GM23338 (cell line): ENCODE measurements at regions not wholly inside any gene's neighbourhood (a gene's known extent, or its start where the extent isn't known, plus 50 kb on each side); places are given as distances from the start of the nearest gene placed in this dataset.

ENCODE experiments used
- ATAC-seq: fragments of 200-7000 bp; cut with Tn5 transposase; 3 replicates; pipeline ENCODE4 v1.9.1; 2020
- DNase-seq: peaks from one replicate; pipeline ENCODE4 v3.0.0-alpha.2; 2015; ENCODE audit warnings: low spot score
- H2AFZ ChIP-seq: fragments of 200-600 bp; sonication (generic); 2 replicates; pipeline ENCODE4 v1.8.0; 2016; ENCODE audit warnings: antibody characterized with exemption, mild to moderate bottlenecking, moderate library complexity
- H3F3A ChIP-seq: fragments of 200-600 bp; sonication (generic); replicated peaks from 2 replicates; pipeline ENCODE4 v1.8.0; 2017; ENCODE audit warnings: antibody characterized with exemption, mixed run types, low read depth
- H3K27ac ChIP-seq: fragments of 200-600 bp; sonication (generic); 2 replicates; pipeline ENCODE4 v1.6.1; 2016; ENCODE audit warnings: low read depth
- H3K27me3 ChIP-seq: fragments of 200-600 bp; sonication (generic); 2 replicates; pipeline ENCODE4 v1.8.0; 2016; ENCODE audit warnings: mild to moderate bottlenecking, mixed run types, moderate library complexity; ENCODE audit not compliant: insufficient read depth
- H3K36me3 ChIP-seq: fragments of 200-600 bp; sonication (generic); 2 replicates; pipeline ENCODE4 v1.8.0; 2016; ENCODE audit warnings: mild to moderate bottlenecking; ENCODE audit not compliant: insufficient read depth
- H3K4me1 ChIP-seq: fragments of 200-600 bp; sonication (generic); 2 replicates; pipeline ENCODE4 v1.8.0; 2016; ENCODE audit warnings: mild to moderate bottlenecking, moderate library complexity; ENCODE audit not compliant: insufficient read depth
- H3K4me2 ChIP-seq: fragments of 200-600 bp; sonication (generic); 2 replicates; pipeline ENCODE4 v1.7.1; 2017; ENCODE audit warnings: mixed run types
- H3K4me3 ChIP-seq: fragments of 200-600 bp; sonication (generic); 2 replicates; pipeline ENCODE4 v1.6.1; 2016; ENCODE audit warnings: mixed run types
- H3K79me2 ChIP-seq: fragments of 200-600 bp; sonication (generic); replicated peaks from 2 replicates; pipeline ENCODE4 v1.8.0; 2017; ENCODE audit warnings: mild to moderate bottlenecking; ENCODE audit not compliant: insufficient read depth
- H3K9me2 ChIP-seq: fragments of 200-600 bp; sonication (generic); 2 replicates; pipeline ENCODE4 v1.8.0; 2017; ENCODE audit not compliant: insufficient read depth
- H4K20me1 ChIP-seq: fragments of 200-600 bp; sonication (generic); replicated peaks from 2 replicates; pipeline ENCODE4 v1.8.0; 2017; ENCODE audit warnings: mild to moderate bottlenecking; ENCODE audit not compliant: insufficient read depth
- H3K27ac Mint-ChIP-seq: 2 replicates; pipeline ENCODE4 v1.8.0; 2020; ENCODE audit warnings: inconsistent platforms, mild to moderate bottlenecking, moderate library complexity, mixed read lengths
- H3K27me3 Mint-ChIP-seq: 3 replicates; pipeline ENCODE4 v1.8.0; 2022; ENCODE audit warnings: low read depth, mild to moderate bottlenecking, moderate library complexity, mixed read lengths, inconsistent platforms; ENCODE audit not compliant: insufficient read depth, poor library complexity
- H3K36me3 Mint-ChIP-seq: 3 replicates; pipeline ENCODE4 v1.8.0; 2021; ENCODE audit warnings: low read depth, mild to moderate bottlenecking, inconsistent platforms, moderate library complexity, mixed read lengths
- H3K4me1 Mint-ChIP-seq: 3 replicates; pipeline ENCODE4 v1.8.0; 2020; ENCODE audit warnings: mild to moderate bottlenecking, inconsistent platforms, mixed read lengths
- H3K4me3 Mint-ChIP-seq: 3 replicates; pipeline ENCODE4 v1.8.0; 2021; ENCODE audit warnings: moderate library complexity, mild to moderate bottlenecking, inconsistent platforms, mixed read lengths
- H3K9me3 Mint-ChIP-seq: 3 replicates; pipeline ENCODE4 v1.8.0; 2020; ENCODE audit warnings: moderate library complexity, mild to moderate bottlenecking, inconsistent platforms, mixed read lengths
- CTCF ChIP-seq, 2 experiments: fragments of 200-600 bp in 1 of 2; sonication (generic) in 1 of 2; conservative IDR thresholded peaks; 2 replicates each; pipeline versions ENCODE4 v1.5.1 to v1.6.1; 2016 to 2017; ENCODE audit warnings: antibody characterized with exemption in 2 of 2, low read depth in 2 of 2, mild to moderate bottlenecking in 2 of 2, moderate library complexity in 1 of 2
- EZH2 ChIP-seq: fragments of 200-600 bp; sonication (generic); IDR thresholded peaks from one replicate; pipeline ENCODE4 v1.8.0; 2017; ENCODE audit warnings: antibody characterized with exemption, mild to moderate bottlenecking, low read depth; ENCODE audit not compliant: unreplicated experiment
- EZH2phosphoT487 ChIP-seq: fragments of 200-600 bp; sonication (generic); IDR thresholded peaks from one replicate; pipeline ENCODE4 v1.8.1; 2018; ENCODE audit warnings: antibody characterized with exemption; ENCODE audit not compliant: unreplicated experiment
- POLR2AphosphoS5 ChIP-seq: IDR thresholded peaks from 2 replicates; pipeline ENCODE4 v1.6.1; 2016; ENCODE audit warnings: antibody characterized with exemption, low read depth
- REST ChIP-seq: IDR thresholded peaks from one replicate; pipeline ENCODE4 v1.6.1; 2018; ENCODE audit warnings: antibody characterized with exemption; ENCODE audit not compliant: unreplicated experiment
- STAT1 ChIP-seq: IDR thresholded peaks from one replicate; pipeline ENCODE4 v1.6.1; 2016; ENCODE audit warnings: antibody characterized with exemption; ENCODE audit not compliant: unreplicated experiment
- ZNF114 ChIP-seq: fragments of 250-450 bp; sonication (Bioruptor Pico); IDR thresholded peaks from 2 replicates; pipeline ENCODE4 v1.5.0; 2020; ENCODE audit warnings: mild to moderate bottlenecking, moderate library complexity
- ZNF462 ChIP-seq: fragments of 250-450 bp; sonication (Bioruptor Pico); IDR thresholded peaks from 2 replicates; pipeline ENCODE4 v1.5.0; 2020; ENCODE audit warnings: mild to moderate bottlenecking, moderate library complexity
- TF ChIP-seq, protein P1 (sequence below): IDR thresholded peaks from 2 replicates; pipeline ENCODE4 v1.6.1; 2016; ENCODE audit warnings: antibody characterized with exemption

GRCh38 chr10:43929122-43929521 lies 280.4 kb upstream of the ZNF32 start (continued):
- TF ChIP-seq ZNF462 (CRISPR knock-in tag) (no peak), EZH2phosphoT487 (no peak), CTCF (conservative IDR thresholded peaks at IDR 0.05; ENCODE audit: low read depth in 2 of 2) (no peak)

GRCh38 chr10:43928425-43928968 lies 279.8 kb upstream of the ZNF32 start:
- Mint-ChIP-seq H3K36me3 (no peaks in the 10 kb centered on the region; the same call in 2 of the 3 replicates), H3K27ac (no peak overlapping the region), H3K9me3 (no peaks in the 10 kb centered on the region; the same call in none of the 3 replicates), H3K4me1 (peaks cover 8% of the 10 kb centered on the region; the same call in 1 of the 3 replicates), H3K4me3 (no peak overlapping the region), H3K27me3 (peaks cover 9% of the 10 kb centered on the region)
- Histone ChIP-seq H4K20me1 (no peaks in the 10 kb centered on the region), H3K79me2 (no peaks in the 10 kb centered on the region), H3K36me3 (no peaks in the 10 kb centered on the region), H3K9me2 (peaks cover 15% of the 10 kb centered on the region; the same call in 1 of the 2 replicates), H3F3A (no peaks in the 10 kb centered on the region), H3K4me3 (no peak overlapping the region), H3K27ac (no peak overlapping the region), H3K4me2 (no peak overlapping the region), H3K27me3 (no peaks in the 10 kb centered on the region), H2AFZ (no peak overlapping the region), H3K4me1 (peaks cover 8% of the 10 kb centered on the region)
- ATAC-seq (no peak), DNase-seq (no peak)
- TF ChIP-seq POLR2AphosphoS5: no peak
- TF ChIP-seq, protein P1, sequence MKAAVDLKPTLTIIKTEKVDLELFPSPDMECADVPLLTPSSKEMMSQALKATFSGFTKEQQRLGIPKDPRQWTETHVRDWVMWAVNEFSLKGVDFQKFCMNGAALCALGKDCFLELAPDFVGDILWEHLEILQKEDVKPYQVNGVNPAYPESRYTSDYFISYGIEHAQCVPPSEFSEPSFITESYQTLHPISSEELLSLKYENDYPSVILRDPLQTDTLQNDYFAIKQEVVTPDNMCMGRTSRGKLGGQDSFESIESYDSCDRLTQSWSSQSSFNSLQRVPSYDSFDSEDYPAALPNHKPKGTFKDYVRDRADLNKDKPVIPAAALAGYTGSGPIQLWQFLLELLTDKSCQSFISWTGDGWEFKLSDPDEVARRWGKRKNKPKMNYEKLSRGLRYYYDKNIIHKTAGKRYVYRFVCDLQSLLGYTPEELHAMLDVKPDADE: no peak
- TF ChIP-seq STAT1: no peak
- TF ChIP-seq CTCF (conservative IDR thresholded peaks at IDR 0.05; ENCODE audit: low read depth in 2 of 2): no peak
- no peak for TF ChIP-seq ZNF114
- TF ChIP-seq EZH2: no peak
- no peak for TF ChIP-seq EZH2phosphoT487
- no peak for TF ChIP-seq REST
